ENCODE measurements at regions not wholly inside any gene's neighbourhood (a gene's known extent, or its start where the extent isn't known, plus 50 kb on each side); places are given as distances from the start of the nearest gene placed in this dataset.

DNA sequence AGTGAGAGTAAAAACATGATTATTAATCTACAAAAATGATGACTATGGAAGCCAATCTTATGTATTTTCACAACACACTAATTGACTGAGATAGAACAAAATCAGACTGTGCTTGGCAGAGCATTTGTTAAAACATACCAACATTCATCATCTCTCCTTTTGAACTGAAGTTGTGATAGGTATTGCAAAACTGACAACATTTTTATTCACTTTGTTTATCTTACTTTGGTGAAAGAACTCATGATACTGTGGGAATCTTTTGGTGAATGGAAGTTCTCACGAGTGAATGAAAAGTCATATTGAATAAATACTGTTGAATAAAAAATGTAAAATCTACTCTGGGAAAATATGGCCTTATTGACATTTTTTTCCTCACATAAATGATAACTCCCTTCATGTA, 1430.2 kb upstream of the PIK3C3 start:
- no TSS peak for BruUV-seq (replicated peaks)
- Histone ChIP-seq H3K9ac (replicated peaks; ENCODE audit: extremely low read depth, insufficient read depth, low read length) (no peak overlapping the region), H3K9me1 (replicated peaks; ENCODE audit: control insufficient read depth, extremely low read depth, insufficient read depth, low read length) (no peaks in the 10 kb centered on the region), H3K27ac (ENCODE audit: insufficient read depth, low read depth, low read length) (no peak overlapping the region), H3K9me3 (replicated peaks; ENCODE audit: control insufficient read depth, insufficient read depth, low read length) (no peaks in the 10 kb centered on the region), H3K4me1 (ENCODE audit: control insufficient read depth, extremely low read depth, insufficient read depth, low read length) (no peaks in the 10 kb centered on the region), H3K27me3 (ENCODE audit: control insufficient read depth in 2 of 2, insufficient read depth in 2 of 2, low read length in 2 of 2) (no peaks in the 10 kb centered on the region), H3K79me2 (ENCODE audit: control insufficient read depth, insufficient read depth, low read length) (no peaks in the 10 kb centered on the region), H3K36me3 (ENCODE audit: control insufficient read depth in 2 of 2, extremely low read depth in 1 of 2, insufficient read depth in 2 of 2, low read length in 2 of 2) (no peaks in the 10 kb centered on the region), H3K4me3 (replicated peaks in 1 of 3; ENCODE audit: insufficient read depth in 1 of 3, low read depth in 1 of 3, low read length in 3 of 3) (no peak overlapping the region), H3K4me2 (ENCODE audit: insufficient read depth, low read length) (no peak overlapping the region), H2AFZ (ENCODE audit: low read depth, low read length) (no peak overlapping the region), H4K20me1 (replicated peaks; ENCODE audit: control insufficient read depth, extremely low read depth, insufficient read depth, low read length) (no peaks in the 10 kb centered on the region)
- ChIA-PET POLR2A (no interaction called here), CTCF (no interaction called here)
- TF ChIP-seq, protein P1, sequence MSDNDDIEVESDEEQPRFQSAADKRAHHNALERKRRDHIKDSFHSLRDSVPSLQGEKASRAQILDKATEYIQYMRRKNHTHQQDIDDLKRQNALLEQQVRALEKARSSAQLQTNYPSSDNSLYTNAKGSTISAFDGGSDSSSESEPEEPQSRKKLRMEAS (IDR thresholded peaks at IDR 0.05; ENCODE audit: insufficient read depth, insufficient read length): no peak
- no peak for TF ChIP-seq POLR2A (IDR thresholded peaks at IDR 0.05; ENCODE audit: low read depth, low read length)
- TF ChIP-seq GATA2 (IDR thresholded peaks at IDR 0.05; ENCODE audit: insufficient read depth, insufficient read length, low read depth, low read length): no peak
- no peak for TF ChIP-seq FOS (IDR thresholded peaks at IDR 0.05; ENCODE audit: borderline replicate concordance, insufficient read depth, low read length)
- no peak for TF ChIP-seq JUN (IDR thresholded peaks at IDR 0.05; ENCODE audit: borderline replicate concordance, insufficient read depth, insufficient read length, low read depth)
- TF ChIP-seq, protein P2, sequence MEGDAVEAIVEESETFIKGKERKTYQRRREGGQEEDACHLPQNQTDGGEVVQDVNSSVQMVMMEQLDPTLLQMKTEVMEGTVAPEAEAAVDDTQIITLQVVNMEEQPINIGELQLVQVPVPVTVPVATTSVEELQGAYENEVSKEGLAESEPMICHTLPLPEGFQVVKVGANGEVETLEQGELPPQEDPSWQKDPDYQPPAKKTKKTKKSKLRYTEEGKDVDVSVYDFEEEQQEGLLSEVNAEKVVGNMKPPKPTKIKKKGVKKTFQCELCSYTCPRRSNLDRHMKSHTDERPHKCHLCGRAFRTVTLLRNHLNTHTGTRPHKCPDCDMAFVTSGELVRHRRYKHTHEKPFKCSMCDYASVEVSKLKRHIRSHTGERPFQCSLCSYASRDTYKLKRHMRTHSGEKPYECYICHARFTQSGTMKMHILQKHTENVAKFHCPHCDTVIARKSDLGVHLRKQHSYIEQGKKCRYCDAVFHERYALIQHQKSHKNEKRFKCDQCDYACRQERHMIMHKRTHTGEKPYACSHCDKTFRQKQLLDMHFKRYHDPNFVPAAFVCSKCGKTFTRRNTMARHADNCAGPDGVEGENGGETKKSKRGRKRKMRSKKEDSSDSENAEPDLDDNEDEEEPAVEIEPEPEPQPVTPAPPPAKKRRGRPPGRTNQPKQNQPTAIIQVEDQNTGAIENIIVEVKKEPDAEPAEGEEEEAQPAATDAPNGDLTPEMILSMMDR (IDR thresholded peaks at IDR 0.05; ENCODE audit: extremely low read depth in 1 of 2, insufficient read depth in 1 of 2, low read depth in 1 of 2, low read length in 2 of 2): no peak
- TF ChIP-seq MYC (IDR thresholded peaks at IDR 0.05; ENCODE audit: low read depth, low read length): no peak
- no peak for TF ChIP-seq EZH2 (IDR thresholded peaks at IDR 0.05; ENCODE audit: borderline replicate concordance, low read depth, low read length, severe bottlenecking)
- FAIRE-seq (no peak), DNase-seq (ENCODE audit: low read depth, low spot score) (no peak)
- dilution Hi-C loops (cut with MboI; ENCODE audit: extremely low pct_ligation_motif_present, low sequenced_read_pairs) (no loop called here), intact Hi-C loops (cut with micrococcal nuclease) (no loop called here)

All from endothelial cell of umbilical vein (primary cell).